Loucy (cell line): ENCODE measurements at regions not wholly inside any gene's neighbourhood (a gene's known extent, or its start where the extent isn't known, plus 50 kb on each side); places are given as distances from the start of the nearest gene placed in this dataset.

Source experiments
- H2AFZ ChIP-seq: fragments of 200-600 bp; sonication (generic); 2 replicates; pipeline ENCODE4 v1.6.0; 2016; ENCODE audit warnings: antibody characterized with exemption, mild to moderate bottlenecking, low read length, moderate library complexity
- H3F3A ChIP-seq: fragments of 200-600 bp; 2 replicates; pipeline ENCODE4 v1.6.0; 2016; ENCODE audit warnings: antibody characterized with exemption, low read depth, mild to moderate bottlenecking
- H3K27me3 ChIP-seq: fragments of 200-600 bp; sonication (generic); 2 replicates; pipeline ENCODE4 v1.6.1; 2014; ENCODE audit warnings: low read length, mild to moderate bottlenecking; ENCODE audit not compliant: insufficient read depth, poor library complexity, severe bottlenecking
- H3K36me3 ChIP-seq: fragments of 200-600 bp; sonication (generic); 2 replicates; pipeline ENCODE4 v1.6.1; 2016; ENCODE audit warnings: low read length; ENCODE audit not compliant: insufficient read depth
- H3K4me1 ChIP-seq: fragments of 200-600 bp; sonication (generic); 2 replicates; pipeline ENCODE4 v1.5.1; 2014; ENCODE audit warnings: low read length, mild to moderate bottlenecking; ENCODE audit not compliant: insufficient read depth, poor library complexity, severe bottlenecking
- H3K4me2 ChIP-seq: fragments of 200-600 bp; sonication (generic); 2 replicates; pipeline ENCODE4 v1.6.0; 2014; ENCODE audit warnings: antibody characterized with exemption, low read length, low read depth, mild to moderate bottlenecking; ENCODE audit not compliant: poor library complexity, severe bottlenecking
- H3K4me3 ChIP-seq: fragments of 200-600 bp; sonication (generic); 2 replicates; pipeline ENCODE4 v1.5.1; 2014; ENCODE audit warnings: low read length, mild to moderate bottlenecking, mixed read lengths; ENCODE audit not compliant: poor library complexity, severe bottlenecking
- H3K79me2 ChIP-seq: fragments of 200-600 bp; sonication (generic); 2 replicates; pipeline ENCODE4 v1.6.1; 2014; ENCODE audit warnings: low read length; ENCODE audit not compliant: insufficient read depth
- H3K9ac ChIP-seq: fragments of 200-600 bp; sonication (generic); 2 replicates; pipeline ENCODE4 v1.6.0; 2014; ENCODE audit warnings: mild to moderate bottlenecking, low read depth, low read length, moderate library complexity; ENCODE audit not compliant: poor library complexity, severe bottlenecking
- H3K9me2 ChIP-seq: fragments of 200-600 bp; sonication (generic); replicated peaks from 2 replicates; pipeline ENCODE4 v1.6.1; 2016; ENCODE audit warnings: low read depth, low read length, mixed read lengths
- H3K9me3 ChIP-seq: fragments of 200-600 bp; sonication (generic); 2 replicates; pipeline ENCODE4 v1.6.1; 2014; ENCODE audit warnings: mild to moderate bottlenecking, antibody characterized with exemption, low read length, low read depth; ENCODE audit not compliant: insufficient read depth
- H4K20me1 ChIP-seq: fragments of 200-600 bp; sonication (generic); 2 replicates; pipeline ENCODE4 v1.6.0; 2014; ENCODE audit warnings: antibody characterized with exemption, low read length, mild to moderate bottlenecking; ENCODE audit not compliant: insufficient read depth, poor library complexity, severe bottlenecking
- CTCF ChIP-seq: fragments of 200-600 bp; sonication (generic); conservative IDR thresholded peaks from 2 replicates; pipeline ENCODE4 v1.5.1; 2014; ENCODE audit warnings: mild to moderate bottlenecking, antibody characterized with exemption, low read length
- EZH2phosphoT487 ChIP-seq: fragments of 200-600 bp; IDR thresholded peaks from 2 replicates; pipeline ENCODE4 v1.6.1; 2018; ENCODE audit warnings: antibody characterized with exemption, mild to moderate bottlenecking, moderate library complexity, borderline replicate concordance

- Histone ChIP-seq H3K9me2 (no peaks in the 10 kb centered on the region), H3K9me3 (no peaks in the 10 kb centered on the region), H3F3A (no peaks in the 10 kb centered on the region), H3K4me2 (no peak overlapping the region), H3K4me3 (no peak overlapping the region), H3K27me3 (no peaks in the 10 kb centered on the region), H3K79me2 (no peaks in the 10 kb centered on the region), H2AFZ (no peak overlapping the region), H3K36me3 (no peaks in the 10 kb centered on the region), H3K9ac (no peak overlapping the region), H3K4me1 (no peaks in the 10 kb centered on the region), H4K20me1 (no peaks in the 10 kb centered on the region)
- no peak for TF ChIP-seq EZH2phosphoT487
- no peak for TF ChIP-seq CTCF
These were observed 327.5 kb upstream of the HNRNPA3 start for GRCh38 chr2:176885001-176885643.

- Histone ChIP-seq H3K9ac (no peak overlapping the region), H3K4me3 (no peak overlapping the region), H3K4me1 (no peaks in the 10 kb centered on the region), H3F3A (no peaks in the 10 kb centered on the region), H4K20me1 (no peaks in the 10 kb centered on the region), H3K9me2 (no peaks in the 10 kb centered on the region), H3K9me3 (no peaks in the 10 kb centered on the region), H3K27me3 (no peaks in the 10 kb centered on the region), H3K79me2 (no peaks in the 10 kb centered on the region), H3K4me2 (no peak overlapping the region), H3K36me3 (no peaks in the 10 kb centered on the region), H2AFZ (no peak overlapping the region)
- TF ChIP-seq CTCF (no peak), EZH2phosphoT487 (no peak)
These were observed 326.9 kb upstream of the HNRNPA3 start for GRCh38 chr2:176885661-176886060.

GRCh38 chr2:176891105-176891504 lies 321.5 kb upstream of the HNRNPA3 start:
- H3K9me2 ChIP-seq, result no peaks in the 10 kb centered on the region
- H3K9me3 ChIP-seq, result no peaks in the 10 kb centered on the region
- H4K20me1 ChIP-seq, result no peaks in the 10 kb centered on the region
- no peak overlapping the region for H3K4me3 ChIP-seq
- no peaks in the 10 kb centered on the region for H3F3A ChIP-seq
- no peak overlapping the region for H3K9ac ChIP-seq
- H3K27me3 ChIP-seq, result no peaks in the 10 kb centered on the region
- H3K4me2 ChIP-seq, result no peak overlapping the region
- no peak overlapping the region for H2AFZ ChIP-seq
- TF ChIP-seq EZH2phosphoT487 (no peak), CTCF (no peak)
- no peaks in the 10 kb centered on the region for H3K79me2 ChIP-seq
- H3K4me1 ChIP-seq, result no peaks in the 10 kb centered on the region
- no peaks in the 10 kb centered on the region for H3K36me3 ChIP-seq
